Ureter (tissue), 1 donor: ENCODE measurements at regions not wholly inside any gene's neighbourhood (a gene's known extent, or its start where the extent isn't known, plus 50 kb on each side); places are given as distances from the start of the nearest gene placed in this dataset.
A peak's percentile ranks its signal among the peaks of the same experiment; 100 is the strongest.

Experiments used
- DNase-seq: peaks from one replicate; pipeline ENCODE4 v3.0.0-alpha.2; 2020; ENCODE audit warnings: low spot score
- donor health status: DM: yes; HTN: yes; CAD: no.

DNA sequence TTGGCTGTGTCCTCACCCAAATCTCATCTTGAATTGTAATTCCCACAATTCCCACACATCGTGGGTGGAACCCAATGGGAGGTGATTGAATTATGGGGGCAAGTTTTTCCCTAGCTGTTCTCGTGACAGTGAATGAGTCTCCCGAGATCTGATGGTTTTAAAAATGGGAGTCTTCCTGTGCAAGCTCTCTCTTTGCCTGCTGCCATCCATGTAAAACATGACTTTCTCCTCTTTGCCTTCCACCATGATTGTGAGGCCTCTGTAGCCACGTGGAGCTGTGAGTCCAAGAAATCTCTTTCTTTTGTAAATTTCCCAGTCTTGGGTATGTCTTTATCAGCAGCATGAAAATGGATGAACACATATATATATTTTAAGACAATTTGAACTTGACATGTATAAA, 285.4 kb downstream of the BAMBI start:
- no peak for DNase-seq

DNA sequence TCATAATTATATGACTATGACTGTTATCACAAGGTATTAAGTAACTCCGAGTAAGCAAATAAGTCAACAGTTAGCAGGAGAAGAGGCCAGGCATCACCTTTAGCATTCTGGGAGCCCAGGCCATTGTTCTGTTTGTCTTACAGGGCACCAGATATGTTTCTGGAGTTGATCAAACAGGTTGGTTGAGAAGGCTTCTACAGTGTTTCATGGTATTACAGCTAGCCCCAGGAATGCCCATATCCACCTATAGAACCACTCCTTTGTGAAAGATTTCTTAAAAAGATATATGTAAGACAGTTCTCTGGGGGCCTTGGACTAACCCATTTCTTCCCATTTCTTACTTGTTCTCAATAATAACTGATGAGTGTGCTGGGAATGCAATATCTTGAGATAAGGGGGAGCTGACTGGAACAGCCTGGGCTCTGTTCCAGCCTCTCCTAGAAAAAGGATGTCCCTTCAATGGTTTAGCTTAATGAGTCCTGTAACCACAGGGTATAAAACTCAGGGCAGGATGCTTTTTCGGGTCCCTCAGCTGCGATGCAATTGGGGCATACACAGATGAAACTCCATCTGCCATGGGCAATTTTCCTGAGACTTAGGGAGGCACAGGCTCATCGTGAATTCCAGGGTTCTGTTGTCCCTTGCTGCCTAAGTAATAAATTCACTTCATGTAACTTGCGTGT, 286.4 kb downstream of the BAMBI start:
- no peak for DNase-seq

DNA sequence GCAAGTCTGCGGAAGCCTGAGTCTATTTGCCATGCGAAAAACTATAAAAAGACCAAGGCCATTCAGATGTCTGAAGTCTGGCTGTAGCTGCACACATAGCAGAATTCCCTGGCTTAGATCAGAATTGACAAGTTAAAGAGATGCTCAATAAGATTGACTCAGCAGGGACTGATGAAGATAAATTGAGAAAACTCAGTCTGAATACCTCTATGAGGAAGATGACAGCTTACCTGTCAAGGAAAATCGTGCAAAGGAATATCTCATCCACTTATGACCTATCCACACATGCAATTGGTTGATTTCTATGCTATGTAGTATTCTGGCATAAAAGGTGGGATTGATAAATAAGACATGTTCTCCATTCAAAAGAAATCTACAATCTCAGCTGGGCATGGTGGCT, 288.6 kb downstream of the BAMBI start:
- no peak for DNase-seq

- DNase-seq, result no peak
These were observed 289.7 kb downstream of the BAMBI start for GRCh38 chr10:28967031-28967430.

- DNase-seq, result no peak
These were observed 292.1 kb downstream of the BAMBI start for GRCh38 chr10:28969413-28969812.

DNA sequence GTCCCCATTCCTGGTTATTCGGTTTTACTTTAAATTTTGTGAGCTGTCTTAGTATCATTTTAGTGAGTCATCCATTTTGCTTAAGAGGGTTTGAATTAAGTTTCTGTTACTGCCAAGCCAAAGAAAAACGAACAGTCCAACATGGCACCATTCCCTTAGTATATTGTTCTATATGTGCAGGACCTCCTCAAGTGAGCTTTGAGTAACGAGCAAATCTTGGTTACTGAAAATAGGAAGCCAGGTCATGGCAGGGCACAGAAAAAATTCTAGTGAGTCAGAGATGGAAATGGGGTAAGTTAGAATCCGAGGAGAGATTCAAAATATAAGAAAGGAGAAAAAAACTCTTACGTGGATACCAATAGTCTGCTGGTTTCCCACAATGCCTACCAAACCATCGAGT, 292.9 kb downstream of the BAMBI start:
- no peak for DNase-seq

DNA sequence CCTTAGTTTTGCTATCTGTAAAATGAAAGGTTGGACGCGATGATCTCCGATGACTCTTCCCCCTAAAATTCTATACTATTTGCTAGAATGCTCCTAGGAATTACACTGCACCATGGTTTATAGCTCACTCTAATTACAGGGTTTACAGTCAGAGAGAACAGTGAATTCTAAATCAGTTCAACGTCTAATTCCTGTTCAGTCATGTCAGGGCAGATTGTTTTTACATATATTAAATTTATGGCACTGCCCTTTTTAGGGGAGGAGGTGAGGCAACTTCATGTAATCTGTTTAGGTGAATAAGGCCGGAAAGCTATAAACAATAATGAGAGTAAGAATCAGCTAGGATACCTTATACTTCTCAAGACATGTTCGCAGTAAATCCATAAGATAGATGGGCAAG, 293.9 kb downstream of the BAMBI start:
- DNase-seq, result no peak

- no peak for DNase-seq
These were observed 294.4 kb downstream of the BAMBI start for GRCh38 chr10:28971764-28972163.

DNA sequence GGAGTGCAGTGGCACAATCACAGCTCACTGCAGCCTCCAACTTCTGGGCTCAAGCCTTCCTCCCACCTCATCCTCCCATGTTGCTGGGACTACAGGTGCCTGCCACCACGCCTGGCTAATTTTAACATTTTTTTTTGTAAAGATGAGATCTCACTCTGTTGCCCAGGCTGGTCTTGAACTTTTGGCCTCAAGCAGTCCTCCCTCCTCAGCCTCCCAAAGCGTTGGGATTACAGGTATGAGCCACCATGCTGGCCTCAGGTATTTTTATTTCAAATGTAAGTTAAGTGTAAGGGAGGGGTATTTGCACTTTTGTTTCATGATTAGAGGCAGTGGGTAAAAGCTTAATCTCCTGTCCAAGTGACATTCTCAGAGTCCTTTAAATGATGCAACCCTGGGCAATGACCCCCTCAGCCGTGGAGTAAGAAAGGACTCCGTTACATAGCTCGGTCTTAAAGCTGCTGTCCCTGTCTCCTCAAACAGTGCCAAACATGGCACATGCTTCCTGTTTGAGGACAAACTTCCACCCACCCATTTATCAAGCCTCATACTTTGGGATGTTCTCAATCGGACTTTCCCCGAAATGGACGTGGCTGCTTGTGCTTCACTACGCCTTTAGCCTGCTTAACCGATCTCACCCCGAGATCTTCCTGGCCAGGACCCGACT, 296.1 kb downstream of the BAMBI start:
- no peak for DNase-seq

DNA sequence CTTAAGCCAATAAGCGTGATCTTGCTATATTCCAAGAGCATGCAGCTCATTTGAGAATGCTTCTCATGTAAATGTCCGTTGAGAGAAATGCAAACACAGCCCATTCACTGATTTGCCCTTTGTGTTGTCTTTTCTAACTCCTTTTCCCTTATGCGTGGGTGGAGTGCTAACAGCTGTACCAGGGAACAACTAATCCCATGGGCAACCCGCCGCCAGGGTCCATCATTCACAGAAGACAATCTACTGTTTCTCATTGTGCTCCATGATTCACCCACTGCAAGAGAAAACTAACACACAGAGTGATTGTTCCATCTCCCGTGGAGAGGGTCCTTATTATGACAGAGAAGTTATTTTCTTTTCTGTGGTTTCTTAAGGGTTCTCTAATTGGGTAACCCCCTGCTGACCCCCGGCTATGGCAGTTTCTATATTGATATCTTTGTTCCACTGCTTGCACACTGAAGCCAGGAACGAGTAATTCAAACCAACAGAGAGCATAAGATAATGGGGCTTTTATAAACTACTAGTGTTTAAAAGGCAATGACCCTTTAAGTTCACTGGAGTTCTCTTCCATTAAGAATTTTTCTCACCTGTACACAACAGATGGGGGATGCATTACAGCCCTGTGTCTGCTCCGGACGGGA, 298.7 kb downstream of the BAMBI start:
- DNase-seq, result no peak

- no peak for DNase-seq
These were observed 300.2 kb downstream of the BAMBI start for GRCh38 chr10:28977518-28977917.

DNA sequence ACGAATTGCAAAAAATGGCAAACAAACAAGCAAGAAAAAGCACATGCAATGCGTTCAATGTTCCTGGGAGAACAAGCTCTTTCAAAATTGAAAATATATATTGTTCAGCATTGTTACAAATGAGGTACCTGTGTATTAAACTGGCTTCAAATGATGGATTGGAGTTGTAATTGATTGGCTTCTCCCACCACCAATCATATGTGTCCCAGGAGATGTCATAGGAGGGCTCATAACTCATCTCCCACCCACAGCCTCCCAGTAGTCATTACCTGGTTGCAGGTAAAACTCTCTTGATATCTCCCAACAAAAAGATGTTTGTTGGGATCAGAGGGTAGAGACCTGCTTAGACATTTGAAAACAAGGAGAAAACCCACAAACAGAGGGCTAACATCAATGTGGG, 302.9 kb downstream of the BAMBI start:
- no peak for DNase-seq

GRCh38 chr10:28981007-28981406, 303.7 kb downstream of the BAMBI start:
- no peak for DNase-seq

GRCh38 chr10:28982974-28983373, 305.7 kb downstream of the BAMBI start:
- DNase-seq, result no peak

- no peak for DNase-seq
These were observed 305.1 kb upstream of the LYZL1 start for GRCh38 chr10:28983799-28984198.

- DNase-seq, result peak; percentile 89
These were observed 304.4 kb upstream of the LYZL1 start for GRCh38 chr10:28984431-28984830.

DNA sequence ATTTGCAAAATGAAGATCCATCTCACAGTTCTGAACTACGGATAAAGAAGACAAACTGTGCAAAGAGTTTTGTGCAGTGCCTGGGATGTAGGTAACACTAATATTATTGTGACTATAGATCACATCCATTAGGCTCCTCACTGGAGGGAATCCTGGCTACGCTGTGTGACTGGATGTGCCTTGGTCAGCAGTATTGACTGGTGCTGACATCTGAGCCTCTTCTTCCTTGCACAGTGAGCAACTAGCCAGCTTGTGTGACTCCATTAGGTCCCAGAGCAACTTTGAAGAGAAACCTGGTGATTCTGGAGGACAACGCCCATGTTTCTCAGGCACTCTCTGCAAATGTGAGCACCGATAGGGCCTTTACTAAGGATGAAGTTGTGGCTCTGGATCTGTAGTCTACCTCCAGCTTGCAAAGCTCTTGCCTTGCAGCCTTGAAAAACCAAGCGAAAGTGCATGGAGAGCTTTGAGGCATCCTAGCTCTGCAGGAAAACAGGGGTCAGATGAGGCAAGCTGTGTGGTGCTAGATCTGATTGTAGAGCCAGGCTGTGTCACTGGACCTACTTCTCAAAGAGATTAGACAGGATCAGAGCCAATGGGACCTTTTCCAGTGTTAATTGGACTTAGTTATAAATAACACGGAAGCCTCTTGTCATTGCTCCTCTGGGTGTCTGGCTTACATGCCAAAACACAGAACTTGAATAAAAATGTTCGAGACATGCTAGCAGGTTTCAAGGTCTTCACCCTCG, 303.6 kb upstream of the LYZL1 start:
- DNase-seq, result no peak

DNA sequence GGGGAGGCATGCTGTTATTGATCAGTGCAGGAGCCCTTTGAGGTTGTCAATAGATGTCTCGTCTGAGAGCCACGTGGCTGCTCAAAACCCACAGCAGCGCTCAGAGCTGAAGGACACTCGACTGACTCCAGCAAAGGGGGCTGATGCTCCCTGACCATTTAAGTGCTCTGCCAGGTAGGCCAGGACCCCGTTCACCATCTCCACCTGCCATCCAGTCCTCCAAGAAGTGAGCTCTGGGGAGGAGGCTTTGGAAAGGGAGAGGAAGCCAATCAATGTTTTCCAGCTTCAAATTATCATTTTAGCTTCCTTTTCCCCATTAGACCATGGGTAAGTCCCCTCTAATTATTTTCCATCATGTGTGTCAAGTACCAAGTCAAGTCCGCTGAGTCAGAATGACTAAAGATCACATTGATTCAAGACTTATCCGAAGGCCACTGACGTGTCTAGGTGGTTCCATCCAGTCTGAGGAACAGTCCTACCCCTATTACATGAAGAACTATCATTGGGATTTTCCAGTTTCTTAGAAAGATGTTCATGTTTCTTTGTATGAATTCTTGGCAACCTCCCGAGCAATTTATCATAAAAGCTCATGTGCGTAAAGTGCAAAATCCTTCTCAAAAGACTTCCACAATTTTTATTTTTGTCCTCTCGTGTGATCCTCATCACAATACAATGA, 302.6 kb upstream of the LYZL1 start:
- no peak for DNase-seq

GRCh38 chr10:28986856-28987255, 302.0 kb upstream of the LYZL1 start:
- DNase-seq, result no peak

DNA sequence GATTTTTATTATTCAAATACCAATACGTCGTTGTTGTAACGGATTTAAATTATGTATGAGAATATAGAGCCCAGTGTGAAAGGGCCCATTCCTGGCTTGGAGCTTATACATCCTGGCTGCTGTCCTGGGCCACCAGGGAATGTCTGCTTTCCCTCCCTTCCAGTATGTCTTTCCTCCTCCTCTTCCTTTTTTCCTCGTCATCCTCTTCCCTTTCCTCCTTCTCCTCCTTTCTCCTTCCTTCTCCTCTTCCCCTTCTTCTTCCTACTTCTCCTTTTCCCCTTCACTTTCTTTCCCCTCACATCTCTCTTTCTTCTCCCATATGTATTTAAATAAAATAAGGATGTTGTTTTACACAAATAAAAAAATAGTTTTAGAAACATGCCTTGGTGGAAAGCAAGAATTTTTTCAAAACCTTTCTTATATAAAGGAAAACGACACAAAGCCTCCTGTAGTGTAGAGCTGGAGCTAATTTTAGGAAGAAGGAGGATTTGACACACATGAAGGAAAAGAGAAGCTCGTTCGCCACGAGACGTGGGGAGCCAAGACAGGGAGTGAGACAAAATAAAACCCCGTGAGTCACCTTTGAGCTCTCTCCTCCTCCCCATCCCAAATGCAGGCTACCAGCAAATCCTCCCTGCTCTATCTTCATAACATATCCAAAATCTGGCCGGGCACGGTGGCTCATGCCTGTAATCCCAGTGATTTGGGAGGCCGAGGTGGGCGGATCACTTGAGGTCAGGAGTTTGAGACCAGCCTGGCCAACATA, 301.1 kb upstream of the LYZL1 start:
- DNase-seq, result no peak

DNA sequence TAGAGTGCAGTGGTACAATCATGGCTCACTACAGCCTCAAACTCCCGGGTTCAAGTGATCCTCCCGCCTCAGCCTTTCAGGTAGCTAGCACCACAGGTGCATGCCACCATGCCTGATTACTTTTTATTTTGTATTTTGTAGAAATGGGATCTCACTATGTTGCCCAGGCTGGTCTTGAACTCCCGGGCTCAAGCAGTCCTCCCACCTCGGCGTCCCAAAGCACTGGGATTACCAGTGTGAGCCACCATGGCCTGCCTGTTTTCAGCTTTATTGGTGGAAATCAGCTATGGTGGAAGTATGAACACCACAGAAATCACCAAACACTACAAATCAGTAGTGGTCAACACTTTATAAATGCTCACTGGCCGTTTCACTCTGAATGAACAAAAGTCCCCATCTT, 299.9 kb upstream of the LYZL1 start:
- DNase-seq, result no peak
